Right forelimb (tissue), 1 donor: ENCODE measurements at regions not wholly inside any gene's neighbourhood (a gene's known extent, or its start where the extent isn't known, plus 50 kb on each side); places are given as distances from the start of the nearest gene placed in this dataset.
"Not testable (repeated sequence)": the region's sequence is repeated elsewhere in the genome, so short reads cannot be mapped to it uniquely, and the experiment has no call there.

Experiments used
- DNase-seq: peaks from one replicate; pipeline ENCODE4 v3.0.0-alpha.2; 2018

- DNase-seq: no peak
Measured at GRCh38 chr6:22129751-22130150, 167.1 kb downstream of the PRL start.

- DNase-seq: peak; percentile 45
Measured at GRCh38 chr6:22132656-22133055, 164.2 kb downstream of the PRL start.

GRCh38 chr6:22133357-22133756, 163.5 kb downstream of the PRL start:
- no peak for DNase-seq

- DNase-seq: no peak
Measured at GRCh38 chr6:22134308-22134707, 162.5 kb downstream of the PRL start.

- no peak for DNase-seq
Measured at GRCh38 chr6:22135395-22135794, 161.4 kb downstream of the PRL start.

GRCh38 chr6:22140736-22141135, 156.1 kb downstream of the PRL start:
- not testable (repeated sequence) for DNase-seq

- DNase-seq: peak; percentile 44
Measured at GRCh38 chr6:22141241-22141745, 155.5 kb downstream of the PRL start.

GRCh38 chr6:22142856-22143255, 154.0 kb downstream of the PRL start:
- DNase-seq: no peak

GRCh38 chr6:22145376-22145775, 151.5 kb downstream of the PRL start:
- no peak for DNase-seq

GRCh38 chr6:22145823-22146677, 150.8 kb downstream of the PRL start:
- peak; percentile 70 for DNase-seq

GRCh38 chr6:22146678-22146930, 150.2 kb downstream of the PRL start:
- DNase-seq: no peak

GRCh38 chr6:22146931-22147701, 149.7 kb downstream of the PRL start:
- peak; percentile 66 for DNase-seq

GRCh38 chr6:22147921-22148776, 148.7 kb downstream of the PRL start:
- DNase-seq: peak; percentile 87

- no peak for DNase-seq
Measured at GRCh38 chr6:22149096-22149495, 147.7 kb downstream of the PRL start.

- peak; percentile 56 for DNase-seq
Measured at GRCh38 chr6:22149501-22150367, 147.1 kb downstream of the PRL start.

- DNase-seq: no peak
Measured at GRCh38 chr6:22150368-22151035, 146.3 kb downstream of the PRL start.

GRCh38 chr6:22151892-22152291, 144.9 kb downstream of the PRL start:
- no peak for DNase-seq

GRCh38 chr6:22152841-22153240, 144.0 kb downstream of the PRL start:
- no peak for DNase-seq

GRCh38 chr6:22153384-22154158, 143.3 kb downstream of the PRL start:
- DNase-seq: no peak

GRCh38 chr6:22155551-22155950, 141.3 kb downstream of the PRL start:
- DNase-seq: no peak

- DNase-seq: no peak
Measured at GRCh38 chr6:22157233-22157632, 139.6 kb downstream of the PRL start.
